PC-9 (cell line): ENCODE measurements at regions not wholly inside any gene's neighbourhood (a gene's known extent, or its start where the extent isn't known, plus 50 kb on each side); places are given as distances from the start of the nearest gene placed in this dataset.
A peak's percentile ranks its signal among the peaks of the same experiment; 100 is the strongest.

ENCODE experiments used
- BruUV-seq: library from RNA; stranded (reverse); fragments of 400-500 nt; replicated peaks from 2 replicates; lab custom pipeline; 2021; lab: Mats Ljungman, UMichigan
- CTCF ChIA-PET: fragments of 300-600 bp; sonication (Branson Sonifier 250); formaldehyde crosslinking; loops from one replicate; lab custom pipeline; 2022; ENCODE audit warnings: antibody characterized with exemption; lab: Charles Lee
- POLR2A ChIA-PET: fragments of 300-600 bp; sonication (Branson Sonifier 250); formaldehyde crosslinking; loops from one replicate; lab custom pipeline; 2022; ENCODE audit warnings: antibody characterized with exemption; ENCODE audit not compliant: unreplicated experiment; lab: Charles Lee
- DNase-seq, 2 experiments: peaks; one replicate each; pipeline versions ENCODE4 v3.0.0 to v3.0.0-alpha.2; 2015 to 2022; ENCODE audit warnings: mixed read lengths in 1 of 2
- H2AFZ ChIP-seq: fragments of 200-600 bp; sonication (generic); 2 replicates; pipeline ENCODE4 v1.8.1; 2017; ENCODE audit warnings: antibody characterized with exemption
- H3F3A ChIP-seq: fragments of 200-600 bp; sonication (generic); 2 replicates; pipeline ENCODE4 v1.8.1; 2017; ENCODE audit warnings: antibody characterized with exemption, mild to moderate bottlenecking, low read depth; ENCODE audit not compliant: insufficient read depth
- H3K27ac ChIP-seq: fragments of 200-600 bp; sonication (generic); 2 replicates; pipeline ENCODE4 v1.6.1; 2016; ENCODE audit warnings: mixed run types
- H3K27me3 ChIP-seq: fragments of 200-600 bp; sonication (generic); 2 replicates; pipeline ENCODE4 v1.6.1; 2016; ENCODE audit warnings: low read depth, mixed run types; ENCODE audit not compliant: insufficient read depth
- H3K36me3 ChIP-seq: fragments of 200-600 bp; sonication (generic); 2 replicates; pipeline ENCODE4 v1.6.1; 2016; ENCODE audit warnings: low read depth, mixed run types
- H3K4me1 ChIP-seq: fragments of 200-600 bp; sonication (generic); replicated peaks from 2 replicates; pipeline ENCODE4 v1.6.1; 2016; ENCODE audit warnings: mixed run types; ENCODE audit not compliant: insufficient read depth
- H3K4me2 ChIP-seq: fragments of 200-600 bp; sonication (generic); 2 replicates; pipeline ENCODE4 v1.6.1; 2017; ENCODE audit warnings: mixed run types
- H3K4me3 ChIP-seq: fragments of 200-600 bp; sonication (generic); 2 replicates; pipeline ENCODE4 v1.6.1; 2016; ENCODE audit warnings: mixed run types
- H3K79me2 ChIP-seq: fragments of 200-600 bp; sonication (generic); 2 replicates; pipeline ENCODE4 v1.6.1; 2017; ENCODE audit warnings: low read depth, mixed run types
- H3K9me2 ChIP-seq: fragments of 200-600 bp; sonication (generic); 2 replicates; pipeline ENCODE4 v1.8.1; 2017; ENCODE audit warnings: mild to moderate bottlenecking; ENCODE audit not compliant: insufficient read depth
- H3K9me3 ChIP-seq: fragments of 200-600 bp; sonication (generic); 2 replicates; pipeline ENCODE4 v1.8.1; 2016; ENCODE audit warnings: low read depth; ENCODE audit not compliant: insufficient read depth
- H4K20me1 ChIP-seq: fragments of 200-600 bp; sonication (generic); 2 replicates; pipeline ENCODE4 v1.8.1; 2017; ENCODE audit not compliant: insufficient read depth
- CTCF ChIP-seq: fragments of 200-600 bp; sonication (generic); conservative IDR thresholded peaks from 2 replicates; pipeline ENCODE4 v1.6.1; 2017; ENCODE audit warnings: mixed run types, antibody characterized with exemption, mild to moderate bottlenecking, moderate library complexity
- EZH2 ChIP-seq: fragments of 200-600 bp; sonication (generic); IDR thresholded peaks from 2 replicates; pipeline ENCODE4 v1.8.0; 2017; ENCODE audit warnings: antibody characterized with exemption, low read depth
- intact Hi-C: fragments of 100-400 bp; cut with micrococcal nuclease; formaldehyde crosslinking; loops from one replicate; pipeline ENCODE4 v1.10.0; 2022; ENCODE audit not compliant: unreplicated experiment

GRCh38 chr11:69902337-69902736 lies 83.1 kb upstream of the FGF3 start:
- Histone ChIP-seq H3F3A (peaks cover 60% of the 10 kb centered on the region), H3K9me2 (no peaks in the 10 kb centered on the region), H3K4me2 (peak overlapping the region; percentile 69), H4K20me1 (no peaks in the 10 kb centered on the region), H3K36me3 (peaks cover 9% of the 10 kb centered on the region; the same call in 1 of the 2 replicates), H3K79me2 (no peaks in the 10 kb centered on the region), H2AFZ (no peak overlapping the region), H3K27me3 (no peaks in the 10 kb centered on the region), H3K4me1 (peaks cover 76% of the 10 kb centered on the region), H3K9me3 (peaks cover 8% of the 10 kb centered on the region; the same call in 1 of the 2 replicates), H3K27ac (peak overlapping the region; percentile 78), H3K4me3 (no peak overlapping the region)
- ChIA-PET POLR2A (no interaction called here), CTCF (interaction anchor here (0.6 to 0.9 kb wide), 3 partner anchors 10 to 891 kb away, joined by 3 to 6 read pairs (median 4); no protein-coding TSS in a partner anchor)
- no peak for DNase-seq
- intact Hi-C loops: no loop called here
- TF ChIP-seq EZH2: no peak
- no peak for TF ChIP-seq CTCF
- no TSS peak for BruUV-seq

GRCh38 chr11:69903211-69903610 lies 84.0 kb upstream of the FGF3 start:
- CTCF ChIA-PET: interaction anchor here (1.3 kb wide), 1 partner anchor 10 kb away, joined by 3 read pairs; no protein-coding TSS in a partner anchor
- intact Hi-C loops: no loop called here

GRCh38 chr11:69904161-69904973 lies 85.2 kb upstream of the FGF3 start:
- no peak for DNase-seq
- H3K27me3 ChIP-seq: no peaks in the 10 kb centered on the region
- H3K4me3 ChIP-seq: no peak overlapping the region
- TF ChIP-seq CTCF: no peak
- TF ChIP-seq EZH2: no peak
- no peak overlapping the region for H2AFZ ChIP-seq
- H3F3A ChIP-seq: peaks cover 54% of the 10 kb centered on the region
- BruUV-seq: no TSS peak
- ChIA-PET CTCF (interaction anchor here (0.6 to 1.3 kb wide), 2 partner anchors 8 to 190 kb away, joined by 3 to 9 read pairs; no protein-coding TSS in a partner anchor), POLR2A (interaction anchor here (0.6 kb wide), 2 partner anchors 230 to 598 kb away, joined by 3 to 4 read pairs; no protein-coding TSS in a partner anchor)
- no peaks in the 10 kb centered on the region for H3K9me2 ChIP-seq
- no peak overlapping the region for H3K27ac ChIP-seq
- no peaks in the 10 kb centered on the region for H3K79me2 ChIP-seq
- H4K20me1 ChIP-seq: no peaks in the 10 kb centered on the region
- H3K36me3 ChIP-seq: no peaks in the 10 kb centered on the region
- H3K4me1 ChIP-seq: peaks cover 88% of the 10 kb centered on the region
- no peaks in the 10 kb centered on the region for H3K9me3 ChIP-seq
- no peak overlapping the region for H3K4me2 ChIP-seq
- intact Hi-C loops: no loop called here

More at GRCh38 chr11:69903211-69903610, 84.0 kb upstream of the FGF3 start:
- Histone ChIP-seq H3K27ac (no peak overlapping the region), H4K20me1 (no peaks in the 10 kb centered on the region), H3K4me2 (no peak overlapping the region), H3K9me2 (no peaks in the 10 kb centered on the region), H3K4me1 (peaks cover 85% of the 10 kb centered on the region), H3K27me3 (no peaks in the 10 kb centered on the region), H3F3A (peaks cover 57% of the 10 kb centered on the region), H3K4me3 (no peak overlapping the region), H3K9me3 (no peaks in the 10 kb centered on the region; the same call in 1 of the 2 replicates), H3K36me3 (peaks cover under 1% of the 10 kb centered on the region; the same call in 1 of the 2 replicates), H3K79me2 (no peaks in the 10 kb centered on the region), H2AFZ (no peak overlapping the region)
- no peak for TF ChIP-seq CTCF
- no peak for TF ChIP-seq EZH2
- BruUV-seq: no TSS peak
- no peak for DNase-seq
- POLR2A ChIA-PET: no interaction called here
